ENCODE measurements at regions not wholly inside any gene's neighbourhood (a gene's known extent, or its start where the extent isn't known, plus 50 kb on each side); places are given as distances from the start of the nearest gene placed in this dataset.

GRCh38 chr15:26087881-26088280 is 224.8 kb upstream of the ATP10A start:
- Histone ChIP-seq H3K9me3 (no peaks in the 10 kb centered on the region), H3K4me3 (no peak overlapping the region), H3K36me3 (no peaks in the 10 kb centered on the region), H3K4me1 (peaks cover 0 to 7% (median 6%) of the 10 kb centered on the region in 4 donors), H3K27ac (no peak overlapping the region), H3K27me3 (no peaks in the 10 kb centered on the region)
- TF ChIP-seq CTCF (IDR thresholded peaks at IDR 0.05) (no peak), POLR2A (IDR thresholded peaks at IDR 0.05) (no peak), POLR2AphosphoS5 (IDR thresholded peaks at IDR 0.05) (no peak), EP300 (IDR thresholded peaks at IDR 0.05) (no peak)
- 84 to 92% (median 89%) methylated on average over 2 of the region's 2 CpGs for WGBS, 5 donors
- no peak for DNase-seq
- intact Hi-C loops (cut with DNase I; ENCODE audit: low total_unique reads), result no loop called here

DNA sequence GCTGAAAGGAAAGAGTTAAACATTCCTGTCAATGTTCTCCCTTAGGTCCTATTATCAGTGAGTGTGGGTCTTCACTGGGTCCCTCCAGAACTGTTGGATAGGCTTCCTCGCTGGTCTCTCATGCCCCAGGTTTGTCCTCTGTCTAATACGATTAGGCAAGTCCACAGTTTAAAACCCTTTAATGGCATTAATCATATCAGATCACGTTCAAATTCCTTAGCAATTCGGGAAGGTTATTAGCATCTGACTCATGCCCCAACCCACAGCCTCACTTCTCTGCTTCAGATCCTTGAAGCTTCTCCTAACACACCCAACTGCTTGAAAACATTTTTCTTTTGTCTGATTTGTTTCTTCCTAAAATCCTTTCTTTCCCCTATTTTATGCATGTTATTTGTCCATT is 224.3 kb upstream of the ATP10A start:
- 52 to 74% (median 66%) methylated on average over 4 of the region's 4 CpGs for WGBS, 5 donors
- Histone ChIP-seq H3K4me3 (no peak overlapping the region), H3K9me3 (no peaks in the 10 kb centered on the region), H3K4me1 (peaks cover 0 to 9% (median 6%) of the 10 kb centered on the region in 4 donors), H3K36me3 (no peaks in the 10 kb centered on the region), H3K27me3 (no peaks in the 10 kb centered on the region), H3K27ac (no peak overlapping the region)
- DNase-seq, result no peak
- intact Hi-C loops (cut with DNase I; ENCODE audit: low total_unique reads), result no loop called here
- TF ChIP-seq POLR2A (IDR thresholded peaks at IDR 0.05) (no peak), POLR2AphosphoS5 (IDR thresholded peaks at IDR 0.05) (no peak), CTCF (IDR thresholded peaks at IDR 0.05) (no peak), EP300 (IDR thresholded peaks at IDR 0.05) (no peak)

GRCh38 chr15:26084771-26085170 is 221.6 kb upstream of the ATP10A start:
- WGBS, 5 donors, result 84 to 97% (median 93%) methylated on average over 8 of the region's 8 CpGs
- intact Hi-C loops (cut with DNase I; ENCODE audit: low total_unique reads), result no loop called here
- Histone ChIP-seq H3K9me3 (no peaks in the 10 kb centered on the region), H3K4me1 (peaks cover 0 to 15% (median 11%) of the 10 kb centered on the region in 4 donors), H3K27ac (no peak overlapping the region), H3K36me3 (no peaks in the 10 kb centered on the region), H3K27me3 (no peaks in the 10 kb centered on the region), H3K4me3 (no peak overlapping the region)
- no peak for DNase-seq
- TF ChIP-seq POLR2AphosphoS5 (IDR thresholded peaks at IDR 0.05), result no peak
- no peak for TF ChIP-seq CTCF (IDR thresholded peaks at IDR 0.05)
- TF ChIP-seq EP300 (IDR thresholded peaks at IDR 0.05), result no peak
- no peak for TF ChIP-seq POLR2A (IDR thresholded peaks at IDR 0.05)

- no peak for DNase-seq
- no peak overlapping the region for H3K27ac ChIP-seq
- TF ChIP-seq POLR2AphosphoS5 (IDR thresholded peaks at IDR 0.05) (no peak), EP300 (IDR thresholded peaks at IDR 0.05) (no peak), POLR2A (IDR thresholded peaks at IDR 0.05) (no peak), CTCF (IDR thresholded peaks at IDR 0.05) (no peak)
- intact Hi-C loops (cut with DNase I; ENCODE audit: low total_unique reads), result no loop called here
- 24 to 48% (median 33%) methylated on average over 2 of the region's 2 CpGs for WGBS, 5 donors
- no peaks in the 10 kb centered on the region for H3K27me3 ChIP-seq
- H3K9me3 ChIP-seq, result no peaks in the 10 kb centered on the region
- no peak overlapping the region for H3K4me3 ChIP-seq
- peaks cover 0 to 15% (median 11%) of the 10 kb centered on the region in 4 donors for H3K4me1 ChIP-seq
- no peaks in the 10 kb centered on the region for H3K36me3 ChIP-seq
Observed at GRCh38 chr15:26083896-26084295, 220.8 kb upstream of the ATP10A start.
